ENCODE measurements at regions not wholly inside any gene's neighbourhood (a gene's known extent, or its start where the extent isn't known, plus 50 kb on each side); places are given as distances from the start of the nearest gene placed in this dataset.
"Not testable (repeated sequence)": the region's sequence is repeated elsewhere in the genome, so short reads cannot be mapped to it uniquely, and the experiment has no call there.

DNA sequence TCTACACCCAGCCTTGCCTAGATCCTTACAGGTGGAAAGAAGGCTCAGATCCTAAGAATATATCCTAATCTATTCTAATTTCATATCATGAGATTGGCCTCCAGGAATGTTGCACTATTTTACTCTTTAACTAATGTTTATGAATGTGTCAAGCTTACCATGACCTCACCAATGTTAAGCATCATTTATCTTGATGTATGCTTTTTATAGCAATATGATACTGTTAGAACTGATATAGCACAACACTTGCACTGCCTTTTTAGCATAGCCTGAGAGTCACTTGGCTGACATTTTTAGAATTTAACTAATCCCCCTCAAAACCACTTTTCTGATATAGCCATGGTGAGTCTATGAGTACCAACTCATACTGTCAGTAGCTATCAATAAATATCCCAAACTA lies 191.5 kb upstream of the NR2F2 start:
- no peak for DNase-seq (ENCODE audit: low spot score)

DNA sequence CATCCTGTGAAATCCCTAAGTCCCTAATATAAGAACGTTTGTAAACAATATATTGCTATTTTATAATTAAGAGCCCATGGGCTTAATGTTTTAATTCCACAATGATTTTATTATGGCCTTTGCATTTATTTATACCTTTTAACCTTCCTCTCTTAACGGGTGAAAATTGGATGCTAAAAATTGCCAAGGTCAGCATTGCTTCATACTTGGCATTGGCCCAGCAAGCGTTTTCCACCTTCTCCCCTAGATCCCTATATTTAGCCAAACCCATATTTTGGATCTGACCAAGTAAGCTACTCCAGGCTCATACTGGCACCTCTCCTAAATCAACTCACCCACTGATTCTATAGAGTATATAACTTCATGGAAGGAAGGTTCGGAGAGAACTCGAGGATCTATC lies 188.0 kb upstream of the NR2F2 start:
- DNase-seq (ENCODE audit: low spot score): no peak

- no peak for DNase-seq (ENCODE audit: low spot score)
Observed at GRCh38 chr15:96144734-96145133, 185.8 kb upstream of the NR2F2 start.

DNA sequence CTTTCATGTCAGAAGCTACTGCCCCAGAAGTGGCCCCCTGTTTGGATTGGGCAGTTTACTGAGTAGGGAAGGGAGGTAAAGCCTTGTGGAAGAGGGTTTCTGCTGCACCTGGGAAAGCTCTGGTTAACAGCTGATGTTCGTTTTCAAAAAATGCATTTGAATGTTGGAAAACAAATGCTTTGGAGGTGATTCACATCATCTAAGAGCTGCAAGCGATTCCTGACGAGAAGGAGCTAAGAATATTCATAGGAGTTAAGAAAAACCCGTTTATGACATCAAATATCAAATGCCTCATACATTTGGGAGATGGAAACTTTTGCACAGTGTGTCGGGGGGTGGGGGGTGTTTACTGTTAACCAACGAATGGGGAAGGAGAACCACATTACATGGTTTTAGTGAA lies 183.8 kb upstream of the NR2F2 start:
- no peak for DNase-seq (ENCODE audit: low spot score)

GRCh38 chr15:96147267-96147666 lies 183.2 kb upstream of the NR2F2 start:
- no peak for DNase-seq (ENCODE audit: low spot score)

DNA sequence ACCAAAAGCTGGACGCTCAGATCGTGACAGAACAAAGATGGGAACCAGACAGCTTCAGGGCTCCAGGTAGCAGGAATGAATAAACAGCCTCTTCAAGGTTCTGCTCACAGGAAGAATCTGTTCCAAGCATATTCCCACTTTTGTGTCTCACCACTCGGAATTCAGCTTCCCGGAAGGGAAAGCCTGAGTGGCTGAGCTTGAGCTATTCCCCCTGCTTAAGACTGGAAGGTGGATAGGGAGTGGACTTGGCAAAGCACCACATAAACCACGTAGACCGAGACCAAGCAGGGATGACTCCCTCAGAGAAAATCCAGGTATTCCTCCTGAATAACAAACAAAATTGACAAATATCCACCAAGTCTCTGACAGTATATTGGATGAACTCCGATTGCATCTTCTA lies 180.2 kb upstream of the NR2F2 start:
- no peak for DNase-seq (ENCODE audit: low spot score)

DNA sequence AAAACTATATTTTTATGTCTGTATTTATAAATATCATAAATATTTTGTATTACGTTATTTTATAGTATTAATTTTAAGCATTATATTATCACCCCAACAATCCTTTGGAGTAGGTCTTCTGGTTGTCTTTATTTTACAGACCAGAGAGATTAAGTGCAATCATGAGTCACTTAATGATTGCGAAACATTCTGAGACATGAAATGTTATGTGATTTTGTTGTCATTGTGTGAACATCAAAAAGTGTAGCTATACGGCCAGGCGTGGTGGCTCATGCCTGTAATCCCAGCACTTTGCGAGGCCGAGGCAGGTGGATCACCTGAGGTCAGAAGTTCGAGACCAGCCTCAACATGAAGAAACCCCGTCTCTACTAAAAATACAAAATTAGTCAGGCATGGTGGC lies 178.8 kb upstream of the NR2F2 start:
- peak; percentile 32 for DNase-seq (ENCODE audit: low spot score)

GRCh38 chr15:96153929-96154328 lies 176.6 kb upstream of the NR2F2 start:
- no peak for DNase-seq (ENCODE audit: low spot score)

- DNase-seq (ENCODE audit: low spot score): no peak
Observed at GRCh38 chr15:96158938-96159337, 171.6 kb upstream of the NR2F2 start.

DNA sequence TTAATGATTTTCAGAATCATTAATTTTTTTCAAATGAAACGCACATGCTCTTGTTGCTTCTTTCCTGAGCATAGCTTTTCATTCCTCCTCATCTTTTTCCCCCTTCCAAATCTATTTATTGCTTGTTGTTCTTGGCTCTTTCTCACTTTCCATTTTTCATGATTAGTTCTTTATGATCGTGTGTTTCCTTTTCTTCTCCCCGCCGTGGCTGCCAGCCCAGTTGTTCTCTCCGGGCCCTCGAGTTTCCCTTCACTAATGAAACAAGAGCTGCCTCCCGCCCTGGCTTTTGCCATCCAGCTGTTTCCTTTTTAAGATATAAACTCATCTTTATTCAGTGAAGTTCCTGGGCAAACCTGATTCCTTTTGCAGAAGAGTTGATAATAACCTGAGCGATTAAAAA lies 170.2 kb upstream of the NR2F2 start:
- DNase-seq (ENCODE audit: low spot score): peak; percentile 12

DNA sequence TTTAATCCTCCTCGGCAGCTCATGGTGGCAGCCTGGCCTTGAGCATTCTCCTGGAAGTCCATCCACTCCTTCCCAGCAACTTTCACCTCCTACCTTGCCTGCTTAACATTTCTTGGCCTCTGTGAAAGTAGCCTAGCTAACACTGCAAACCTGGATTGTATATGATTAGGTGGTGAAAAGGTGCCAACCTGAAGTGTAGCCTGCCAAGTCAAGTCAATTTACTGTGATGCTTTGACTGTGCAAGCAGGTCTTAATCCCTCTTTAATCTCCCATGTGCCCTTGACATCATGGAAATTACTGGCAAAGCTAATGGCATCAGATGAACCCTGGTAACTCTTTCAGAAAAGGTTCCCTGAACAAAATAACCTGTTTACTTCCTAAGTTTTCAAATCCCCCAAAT lies 169.7 kb upstream of the NR2F2 start:
- DNase-seq (ENCODE audit: low spot score): no peak

DNA sequence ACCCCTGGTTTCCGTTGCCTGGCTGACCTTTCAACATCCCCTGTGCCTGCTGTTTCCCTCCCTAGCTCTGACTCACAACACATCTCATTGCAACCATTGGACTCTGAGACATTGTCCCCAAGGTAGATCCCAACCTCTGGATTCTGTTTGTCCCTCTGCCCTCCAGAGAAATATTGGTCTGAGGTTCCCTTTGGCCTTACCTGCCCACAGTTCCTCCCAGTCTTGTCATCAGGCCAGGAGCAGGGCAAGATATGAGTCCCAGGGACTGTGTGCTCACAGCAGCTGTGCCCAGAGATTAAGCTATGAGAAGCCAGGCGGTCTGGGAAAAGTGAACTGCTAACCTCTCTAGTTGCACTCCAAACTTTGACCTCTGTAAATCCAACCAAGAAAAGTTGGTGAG lies 168.2 kb upstream of the NR2F2 start:
- DNase-seq (ENCODE audit: low spot score): no peak

DNA sequence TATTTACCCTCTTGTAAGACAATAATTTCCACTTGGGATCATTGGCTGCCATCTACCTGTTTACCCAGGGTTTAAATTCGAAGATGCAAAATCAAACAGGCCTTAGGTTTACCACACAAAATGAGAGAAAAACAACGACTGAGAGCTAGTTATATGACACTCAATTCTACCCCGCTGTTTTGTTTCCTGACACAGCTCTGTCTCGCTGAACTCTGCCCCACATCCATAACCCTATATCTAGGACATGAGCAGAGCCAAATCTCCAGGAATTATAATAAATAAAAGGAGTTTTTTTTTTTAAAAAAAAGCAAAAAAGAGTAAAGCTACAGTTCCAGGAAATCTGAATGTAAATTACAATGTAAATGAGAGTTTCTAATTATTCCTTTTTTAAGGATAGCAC lies 165.4 kb upstream of the NR2F2 start:
- no peak for DNase-seq (ENCODE audit: low spot score)

DNA sequence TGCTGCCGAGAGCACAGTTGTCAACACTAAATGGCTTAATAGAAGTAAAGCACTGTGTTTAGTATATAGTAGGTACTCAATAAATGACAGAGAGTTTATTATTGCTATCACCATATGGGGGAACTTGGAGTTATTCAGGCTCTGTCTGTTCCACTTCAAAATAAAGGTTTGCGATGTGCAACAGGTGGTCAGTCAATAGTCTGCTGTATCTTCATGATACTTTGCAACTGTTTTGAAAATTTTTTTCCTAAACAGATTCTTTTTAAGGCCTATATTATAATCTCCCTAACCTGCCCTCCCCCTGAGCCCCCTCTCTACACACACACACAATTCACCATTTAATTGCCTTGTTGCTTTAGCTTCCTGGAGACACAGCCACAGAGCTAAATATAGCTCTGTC lies 164.7 kb upstream of the NR2F2 start:
- no peak for DNase-seq (ENCODE audit: low spot score)

- DNase-seq (ENCODE audit: low spot score): no peak
Observed at GRCh38 chr15:96166223-96167200, 164.0 kb upstream of the NR2F2 start.

DNA sequence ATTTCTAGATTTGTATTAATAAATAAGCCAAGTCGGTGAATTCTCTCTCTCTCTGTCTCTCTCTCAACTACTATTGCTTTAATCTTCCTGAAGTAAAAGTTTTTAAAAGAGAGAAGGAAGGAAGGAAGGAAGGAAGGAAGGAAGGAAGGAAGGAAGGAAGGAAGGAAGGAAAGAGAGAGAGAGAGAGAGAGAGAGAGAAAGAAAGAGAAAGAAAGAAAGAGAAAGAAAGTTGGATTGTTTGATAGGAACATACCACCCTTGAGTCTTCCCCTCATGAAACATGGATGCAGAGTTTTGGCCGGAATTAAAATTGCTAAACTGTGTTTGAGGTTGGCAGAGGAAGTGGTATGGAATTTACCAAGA lies 159.9 kb upstream of the NR2F2 start:
- not testable (repeated sequence) for DNase-seq (ENCODE audit: low spot score)

GRCh38 chr15:96170979-96171739 lies 159.3 kb upstream of the NR2F2 start:
- DNase-seq (ENCODE audit: low spot score): no peak

DNA sequence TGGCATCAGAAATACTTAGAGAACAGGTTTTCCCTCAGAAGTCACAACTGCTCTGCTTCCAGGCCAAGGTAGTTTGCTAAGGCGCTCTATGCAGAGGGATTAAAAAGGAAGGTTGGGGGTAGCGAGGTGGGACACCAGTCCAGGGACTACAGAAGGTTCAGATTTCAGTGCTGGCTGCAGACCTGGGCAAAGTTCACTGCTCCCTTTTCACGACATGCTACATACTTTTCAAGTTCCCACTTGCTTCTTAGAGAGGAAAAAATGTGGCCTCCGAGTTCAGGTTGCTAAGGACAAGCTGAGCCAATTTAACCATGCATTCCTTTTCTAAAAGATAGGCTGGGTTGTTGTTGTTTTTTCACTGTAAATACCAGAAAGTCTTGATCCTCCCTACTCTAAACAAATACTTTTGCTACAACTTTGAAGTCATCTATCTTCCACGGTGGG lies 158.6 kb upstream of the NR2F2 start:
- DNase-seq (ENCODE audit: low spot score): no peak

DNA sequence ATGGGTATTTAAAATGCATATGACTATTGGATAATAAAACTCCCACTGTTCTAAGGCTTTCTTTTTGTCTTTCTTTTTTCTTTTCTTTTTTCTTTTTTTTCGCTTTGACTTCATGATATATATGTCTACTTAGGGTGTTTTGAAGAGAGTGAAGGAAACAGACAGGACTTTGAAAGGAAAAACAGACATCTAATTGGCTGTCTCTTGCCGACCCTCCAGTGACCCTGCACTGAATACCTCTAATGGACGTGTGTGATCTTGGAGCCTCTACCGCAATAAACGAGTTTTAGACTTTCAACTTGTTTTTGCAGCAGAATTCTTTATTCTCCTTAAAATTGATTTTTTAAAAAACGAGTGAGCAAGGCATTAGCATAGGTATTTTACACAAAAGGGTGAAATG lies 158.1 kb upstream of the NR2F2 start:
- no peak for DNase-seq (ENCODE audit: low spot score)

- no peak for DNase-seq (ENCODE audit: low spot score)
Observed at GRCh38 chr15:96176831-96177230, 153.7 kb upstream of the NR2F2 start.

DNA sequence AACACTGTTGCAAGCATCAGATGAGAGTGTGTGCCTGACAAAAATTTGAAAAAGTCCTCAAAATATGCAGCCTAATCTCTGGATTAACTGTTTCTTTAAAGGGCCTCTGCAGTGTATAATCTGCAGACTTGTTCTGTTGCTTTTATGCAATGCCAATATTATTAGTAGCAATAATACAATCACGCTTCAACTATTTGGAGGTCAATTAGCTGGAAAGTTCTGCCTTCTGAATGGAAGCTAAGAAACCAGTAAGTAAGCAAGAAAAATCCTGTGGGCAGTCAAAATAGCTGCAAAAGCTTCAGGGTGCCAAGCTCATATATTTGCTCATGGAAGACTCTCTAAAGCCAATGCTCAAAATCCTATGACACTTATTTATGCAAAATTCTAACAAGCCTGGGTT lies 153.2 kb upstream of the NR2F2 start:
- DNase-seq (ENCODE audit: low spot score): no peak

DNA sequence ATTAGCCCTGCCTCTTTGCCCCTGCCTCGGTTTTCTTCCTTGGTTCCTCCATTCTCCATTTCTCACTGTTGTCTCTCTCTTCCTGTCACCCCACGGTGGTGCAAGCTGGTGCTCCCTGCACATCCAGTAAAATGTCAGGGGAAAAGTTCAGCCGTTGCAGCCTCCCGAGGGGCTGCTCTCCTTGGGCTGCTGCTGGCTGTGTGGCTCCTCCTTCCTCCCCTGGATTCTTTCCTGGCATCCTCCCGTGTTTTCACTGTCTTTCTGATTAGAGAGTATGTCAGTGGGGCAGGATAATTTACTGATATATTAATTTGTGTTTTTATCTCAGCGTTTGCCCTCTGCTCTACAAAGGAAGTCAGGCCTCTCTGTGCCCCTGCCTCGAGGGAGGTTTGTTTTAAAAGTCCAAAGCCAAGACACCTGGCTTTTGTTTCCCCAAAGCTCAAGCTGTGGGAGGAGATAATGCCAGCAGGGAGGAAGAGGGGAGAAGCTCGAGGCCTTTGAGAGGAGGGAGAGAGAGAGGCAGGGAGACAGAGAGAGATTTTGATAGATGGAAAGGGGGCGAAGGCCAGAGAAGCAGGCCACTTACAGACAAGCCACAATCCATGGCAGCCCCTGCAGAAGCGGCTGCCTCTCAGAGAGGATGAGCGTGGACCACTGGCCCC lies 150.3 kb upstream of the NR2F2 start:
- DNase-seq (ENCODE audit: low spot score): no peak

DNA sequence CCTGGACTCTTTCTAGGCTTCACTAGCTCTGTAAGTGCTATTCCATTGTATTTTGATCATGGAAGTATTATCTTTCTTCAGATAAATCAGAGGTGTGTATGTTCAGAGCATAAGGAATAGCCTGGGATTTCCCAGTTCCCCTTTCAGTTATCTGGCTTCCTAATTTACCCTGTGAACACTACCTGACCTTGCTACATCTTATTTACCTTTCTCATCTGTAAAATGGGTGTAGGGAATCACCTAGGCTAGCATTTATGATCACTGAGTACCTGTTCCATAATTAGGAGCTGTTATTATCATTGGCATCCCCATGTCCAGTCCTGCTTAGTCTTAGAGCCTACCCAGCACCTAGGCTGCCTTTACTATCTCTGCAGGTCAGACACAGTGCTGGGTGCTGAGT lies 149.3 kb upstream of the NR2F2 start:
- no peak for DNase-seq (ENCODE audit: low spot score)
